ENCODE measurements at regions not wholly inside any gene's neighbourhood (a gene's known extent, or its start where the extent isn't known, plus 50 kb on each side); places are given as distances from the start of the nearest gene placed in this dataset.
"Not testable (repeated sequence)": the region's sequence is repeated elsewhere in the genome, so short reads cannot be mapped to it uniquely, and the experiment has no call there.

- not testable (repeated sequence) for DNase-seq (ENCODE audit: low read depth, low spot score)
Observed at GRCh38 chr16:33913601-33914000, 454.2 kb downstream of the TP53TG3F start.

DNA sequence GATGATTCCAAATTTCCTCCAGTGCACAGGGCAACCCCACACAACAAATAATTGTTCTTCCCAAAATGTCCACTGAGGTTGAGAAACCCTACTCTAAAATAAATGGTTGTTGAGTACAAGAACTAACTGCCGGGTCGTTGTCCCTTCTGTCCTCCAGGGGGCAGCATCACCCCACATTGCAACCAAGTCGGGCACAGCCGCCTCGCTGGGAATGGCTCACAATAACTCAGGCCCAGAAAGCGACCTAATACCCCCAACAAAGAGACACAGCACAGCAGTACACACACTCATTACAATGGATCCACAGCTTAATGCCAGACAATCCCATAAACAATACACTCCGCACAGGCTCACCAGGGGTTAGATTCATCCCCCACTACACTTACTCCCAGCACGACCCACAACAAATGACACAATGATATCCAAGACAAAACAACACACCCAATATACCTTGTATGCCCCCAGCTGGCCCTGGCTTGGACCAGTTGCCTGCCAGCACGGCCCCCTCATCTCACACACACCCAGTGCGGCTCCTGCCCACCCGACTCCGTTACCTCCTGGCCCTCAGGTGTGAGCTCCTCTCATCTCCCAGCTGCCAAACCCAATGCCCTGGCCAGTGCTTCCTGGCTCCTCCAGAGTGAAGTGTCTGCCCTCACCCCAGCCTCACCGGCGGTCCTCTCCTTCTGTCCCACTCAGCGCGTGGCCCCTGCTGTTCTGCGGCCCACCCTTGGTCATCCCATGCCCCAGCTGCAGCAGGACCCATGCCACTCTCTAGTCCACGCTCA, 461.5 kb downstream of the TP53TG3F start:
- DNase-seq (ENCODE audit: low read depth, low spot score) = not testable (repeated sequence)

DNA sequence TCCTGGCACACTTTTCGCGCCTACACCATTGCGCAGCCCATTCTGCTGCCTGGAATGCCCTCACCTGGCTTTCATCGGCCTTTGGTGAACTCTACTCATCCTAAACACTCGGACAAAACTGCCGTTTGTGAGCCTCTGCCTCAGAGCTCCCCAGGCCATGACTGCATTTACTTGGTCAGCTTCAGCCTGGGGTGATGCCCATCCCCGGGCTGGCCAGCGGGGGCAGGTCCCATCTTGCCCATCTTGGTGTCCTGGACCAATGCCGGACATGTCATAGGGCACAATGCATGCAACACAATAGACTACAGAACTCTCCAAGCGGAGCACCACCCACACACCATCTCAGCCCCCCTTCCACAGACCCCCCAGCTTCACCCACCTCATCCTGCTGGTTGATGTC, 463.5 kb downstream of the TP53TG3F start:
- not testable (repeated sequence) for DNase-seq (ENCODE audit: low read depth, low spot score)

DNA sequence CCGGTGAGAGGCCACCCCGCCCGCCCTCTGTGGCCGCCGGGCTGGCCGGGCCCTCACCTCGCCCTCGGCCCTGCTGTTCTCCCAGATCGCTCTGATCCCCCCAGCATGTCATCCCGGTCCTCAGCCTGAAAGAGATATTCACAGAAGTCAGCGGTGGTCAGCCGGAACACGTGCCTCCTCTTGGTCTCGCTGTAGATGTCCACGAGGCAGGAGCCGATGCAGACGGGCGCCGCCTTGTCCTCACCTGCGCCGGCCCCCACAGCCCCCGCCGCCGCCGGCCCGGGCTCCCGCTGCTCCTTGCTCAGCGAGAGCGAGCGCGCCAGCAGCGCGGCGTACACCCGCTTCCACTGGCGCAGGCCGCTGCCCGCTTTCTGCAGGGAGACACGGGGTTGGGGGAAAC, 468.6 kb downstream of the TP53TG3F start:
- not testable (repeated sequence) for DNase-seq (ENCODE audit: low read depth, low spot score)

DNA sequence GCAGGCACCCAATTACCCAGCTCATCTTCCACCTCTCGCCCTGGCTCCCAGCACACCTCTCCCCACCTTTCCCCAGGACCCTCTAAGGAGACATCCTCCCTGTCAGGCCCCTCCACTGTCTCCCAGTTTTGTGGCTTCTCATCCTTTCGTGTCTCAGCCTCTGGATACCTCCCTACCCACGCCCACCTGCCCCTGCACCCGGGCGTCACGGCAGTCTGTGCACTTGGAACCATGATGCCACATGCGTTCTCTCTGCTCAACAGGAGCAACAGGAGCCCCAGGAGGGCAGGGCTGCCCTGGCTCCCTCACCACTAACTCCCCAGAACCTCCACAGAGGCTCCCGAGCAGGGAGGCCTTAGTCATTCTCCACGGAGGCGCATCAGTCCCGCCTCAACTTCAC, 472.8 kb downstream of the TP53TG3F start:
- DNase-seq (ENCODE audit: low read depth, low spot score) = not testable (repeated sequence)

- not testable (repeated sequence) for DNase-seq (ENCODE audit: low read depth, low spot score)
Observed at GRCh38 chr16:33933039-33933438, 473.6 kb downstream of the TP53TG3F start.

DNA sequence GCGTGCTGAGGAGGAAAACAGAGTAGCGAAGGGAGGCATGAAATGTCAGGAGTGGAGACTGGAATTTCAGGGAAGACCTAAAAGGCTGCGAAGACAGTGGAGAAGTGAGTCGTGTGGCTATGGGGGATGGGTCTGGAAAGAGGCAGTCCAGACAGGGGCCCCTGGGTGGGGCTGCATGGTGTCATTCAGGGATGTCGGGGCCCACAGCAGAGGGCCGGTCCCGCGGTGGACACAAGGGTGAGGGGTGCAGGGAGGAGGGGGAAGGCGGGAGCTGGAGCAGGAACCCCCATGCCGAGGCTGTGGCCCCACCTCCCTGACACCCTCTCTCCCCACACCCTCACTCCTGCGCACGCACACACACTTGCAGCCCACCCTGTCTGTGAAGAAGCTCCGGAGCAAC, 476.4 kb downstream of the TP53TG3F start:
- not testable (repeated sequence) for DNase-seq (ENCODE audit: low read depth, low spot score)

- not testable (repeated sequence) for DNase-seq (ENCODE audit: low read depth, low spot score)
Observed at GRCh38 chr16:33938097-33938496, 478.7 kb downstream of the TP53TG3F start.

DNA sequence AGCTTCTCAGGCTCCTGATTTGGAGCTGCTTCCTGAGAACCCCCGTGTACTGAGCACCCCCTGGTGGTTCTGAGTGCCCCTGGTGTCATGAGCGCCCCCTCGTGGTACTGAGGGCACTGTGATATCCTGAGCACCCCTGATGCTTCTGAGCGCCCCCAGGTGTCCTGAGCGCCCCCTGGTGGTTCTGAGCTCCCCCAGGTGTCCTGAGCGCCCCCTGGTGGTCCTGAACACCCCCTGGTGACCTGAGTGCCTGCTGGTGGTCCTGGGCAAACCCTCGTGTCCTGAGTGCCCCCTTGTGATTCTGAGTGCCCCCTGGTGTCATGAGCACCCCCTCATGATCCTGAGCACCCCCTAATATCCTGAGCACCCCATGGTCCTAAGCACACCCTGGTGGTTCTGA, 502.1 kb downstream of the TP53TG3F start:
- not testable (repeated sequence) for DNase-seq (ENCODE audit: low read depth, low spot score)

DNA sequence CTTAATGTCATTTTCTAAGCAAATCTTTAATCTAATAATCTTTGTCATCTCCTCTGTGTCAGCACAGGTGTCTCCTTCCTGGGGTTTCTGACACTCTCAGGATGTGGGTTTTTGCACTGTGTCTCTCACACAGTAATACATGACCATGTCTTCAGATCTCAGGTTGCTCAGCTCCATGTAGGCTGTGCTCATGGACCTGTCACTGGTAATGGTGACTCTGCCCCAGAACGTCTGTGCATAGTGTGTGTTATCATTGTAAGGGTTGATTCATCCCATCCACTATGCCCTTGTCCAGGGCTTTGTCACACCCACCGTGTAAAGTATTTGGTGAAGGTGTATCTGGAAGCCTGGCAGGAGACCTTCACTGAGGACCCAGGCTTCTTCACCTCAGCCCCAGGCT, 506.1 kb downstream of the TP53TG3F start:
- DNase-seq (ENCODE audit: low read depth, low spot score) = not testable (repeated sequence)

DNA sequence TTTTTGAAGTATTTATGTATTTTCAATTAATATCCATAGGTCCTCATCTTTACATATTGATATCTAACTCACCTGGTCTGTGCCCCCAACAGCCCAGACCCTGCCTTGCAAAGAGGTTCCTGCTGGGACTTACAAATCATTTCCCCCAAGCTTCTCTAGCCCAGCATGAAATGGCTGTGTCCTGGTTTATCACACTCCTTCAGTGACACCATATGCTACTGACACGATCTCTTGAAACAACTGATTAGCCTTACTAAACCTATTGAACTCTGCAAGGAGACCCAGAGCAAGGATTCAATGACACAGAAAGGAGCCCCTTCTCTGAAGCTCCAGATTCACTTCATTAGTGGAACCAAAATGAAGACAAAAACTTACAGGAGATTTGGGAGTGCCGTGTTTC, 507.4 kb downstream of the TP53TG3F start:
- DNase-seq (ENCODE audit: low read depth, low spot score) = not testable (repeated sequence)

GRCh38 chr16:33974557-33974956, 515.1 kb downstream of the TP53TG3F start:
- DNase-seq (ENCODE audit: low read depth, low spot score) = not testable (repeated sequence)

- not testable (repeated sequence) for DNase-seq (ENCODE audit: low read depth, low spot score)
Observed at GRCh38 chr16:33975744-33976143, 516.3 kb downstream of the TP53TG3F start.

DNA sequence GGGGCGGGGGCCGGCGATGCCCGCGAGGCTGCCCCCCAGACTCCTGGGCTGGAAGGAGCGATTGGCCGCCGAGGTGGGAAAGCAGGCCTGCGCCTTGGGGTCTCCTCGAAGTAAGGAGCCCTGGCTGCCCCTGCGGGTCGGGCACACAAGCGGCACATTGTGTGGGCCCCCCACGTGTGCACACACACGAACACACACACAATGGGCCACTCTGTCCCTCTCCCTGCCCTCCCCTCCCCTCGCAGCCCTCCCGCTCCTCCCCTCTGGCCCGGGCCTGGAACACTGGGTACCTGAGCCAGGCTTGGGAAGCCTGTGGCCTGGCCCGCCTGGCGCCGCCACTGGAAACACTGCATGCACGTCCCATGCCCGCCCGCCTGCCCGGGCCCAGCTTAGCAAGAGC, 517.1 kb downstream of the TP53TG3F start:
- DNase-seq (ENCODE audit: low read depth, low spot score) = not testable (repeated sequence)

- not testable (repeated sequence) for DNase-seq (ENCODE audit: low read depth, low spot score)
Observed at GRCh38 chr16:33978784-33979183, 519.4 kb downstream of the TP53TG3F start.

GRCh38 chr16:33979613-33980012, 520.2 kb downstream of the TP53TG3F start:
- DNase-seq (ENCODE audit: low read depth, low spot score) = not testable (repeated sequence)

- DNase-seq (ENCODE audit: low read depth, low spot score) = not testable (repeated sequence)
Observed at GRCh38 chr16:33980736-33981135, 521.3 kb downstream of the TP53TG3F start.

DNA sequence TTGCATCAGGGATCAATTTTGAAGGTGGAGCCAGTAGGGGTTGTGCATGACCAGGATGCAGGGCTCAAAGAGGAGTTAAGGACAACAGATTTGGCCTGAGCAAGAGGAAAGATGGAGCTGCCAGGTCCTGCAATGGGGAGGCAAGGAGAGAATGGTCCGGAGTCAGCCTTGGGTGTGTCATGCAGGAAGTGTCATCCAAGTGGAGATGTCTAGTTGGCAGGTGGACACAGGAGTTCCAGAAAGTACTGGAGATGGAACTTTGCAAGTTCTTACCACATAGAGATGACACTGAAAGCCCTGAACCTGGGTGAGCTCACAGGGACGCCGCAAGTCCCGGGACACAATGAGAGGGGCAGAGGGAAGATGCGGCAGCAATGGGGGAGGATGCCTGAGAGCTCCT, 525.0 kb downstream of the TP53TG3F start:
- not testable (repeated sequence) for DNase-seq (ENCODE audit: low read depth, low spot score)

- not testable (repeated sequence) for DNase-seq (ENCODE audit: low read depth, low spot score)
Observed at GRCh38 chr16:33986521-33986920, 527.1 kb downstream of the TP53TG3F start.

DNA sequence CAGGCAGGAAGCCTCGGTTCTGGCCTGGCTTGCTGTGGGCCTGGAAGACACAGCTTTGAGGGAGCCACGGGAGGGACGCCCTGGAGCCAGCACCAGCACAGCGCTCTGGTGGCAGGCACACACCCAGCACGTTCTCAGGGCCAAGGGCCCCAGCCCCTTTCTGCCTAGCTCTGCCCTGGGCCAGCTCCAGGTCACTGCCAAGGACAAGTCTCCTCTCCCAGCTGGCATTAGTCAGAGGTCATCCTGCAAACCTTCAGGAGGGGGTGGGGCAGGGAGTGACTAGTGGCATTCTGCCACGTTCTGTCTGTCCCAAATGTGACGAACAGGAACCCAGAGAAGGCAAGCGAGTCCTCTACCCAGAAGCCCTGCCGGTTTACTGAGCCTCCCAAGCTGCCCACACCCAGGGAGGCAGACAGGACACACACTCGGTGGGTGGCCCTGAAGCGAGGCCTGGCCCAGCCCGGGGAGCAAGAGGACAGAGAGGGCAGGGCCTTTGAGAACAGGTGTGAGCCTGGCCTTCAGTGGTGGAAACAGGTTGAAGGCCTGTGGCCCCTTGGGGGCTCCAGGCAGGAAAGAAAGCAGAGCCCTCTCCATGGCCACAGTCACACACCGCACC, 528.0 kb downstream of the TP53TG3F start:
- not testable (repeated sequence) for DNase-seq (ENCODE audit: low read depth, low spot score)

GRCh38 chr16:33988012-33988411, 528.6 kb downstream of the TP53TG3F start:
- not testable (repeated sequence) for DNase-seq (ENCODE audit: low read depth, low spot score)

DNA sequence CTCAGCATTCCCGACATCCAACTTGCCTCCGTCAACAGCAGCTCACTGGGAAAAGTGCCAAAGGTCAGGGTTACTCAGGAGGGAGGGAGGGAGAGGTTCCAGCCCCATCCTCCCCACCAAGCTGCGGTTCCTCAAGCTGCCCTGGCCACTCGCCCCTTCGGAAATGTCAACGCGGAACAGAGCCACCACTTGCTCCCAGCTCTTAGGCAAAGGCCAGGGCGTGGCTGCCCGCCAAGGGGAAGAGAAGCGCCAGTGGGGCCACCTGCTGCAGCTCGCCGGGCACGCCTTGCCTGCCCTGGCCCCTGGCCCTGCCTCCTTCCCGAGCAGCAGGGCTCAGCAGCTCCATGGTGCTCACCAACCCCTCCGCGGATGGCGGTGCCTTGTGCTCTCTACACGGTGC, 531.1 kb downstream of the TP53TG3F start:
- not testable (repeated sequence) for DNase-seq (ENCODE audit: low read depth, low spot score)
